Mucosa of descending colon (tissue), 3 donors: ENCODE measurements at regions not wholly inside any gene's neighbourhood (a gene's known extent, or its start where the extent isn't known, plus 50 kb on each side); places are given as distances from the start of the nearest gene placed in this dataset.

Source experiments
- ATAC-seq: fragments of 200-7000 bp; cut with Tn5 transposase; one replicate; pipeline ENCODE4 v1.9.1; 2020; ENCODE audit warnings: mild to moderate bottlenecking, moderate library complexity
- DNase-seq, 3 donors: peaks; one replicate each; pipeline ENCODE4 v3.0.0-alpha.2; 2020
- H3K36me3 ChIP-seq: fragments of 200-600 bp; one replicate; pipeline ENCODE4 v1.8.0; 2021; ENCODE audit warnings: low read depth, mild to moderate bottlenecking
- H3K4me1 ChIP-seq: fragments of 200-600 bp; one replicate; pipeline ENCODE4 v1.8.0; 2021; ENCODE audit warnings: low read depth, mild to moderate bottlenecking
- H3K4me3 ChIP-seq: fragments of 200-600 bp; one replicate; pipeline ENCODE4 v1.8.0; 2021; ENCODE audit warnings: mild to moderate bottlenecking
- H3K9me3 ChIP-seq: fragments of 200-600 bp; one replicate; pipeline ENCODE4 v1.8.0; 2021; ENCODE audit warnings: mild to moderate bottlenecking
- intact Hi-C, 2 donors: fragments of 100-400 bp; cut with DNase I in 1 of 2; cut with micrococcal nuclease in 1 of 2; formaldehyde crosslinking; loops; one replicate each; pipeline versions ENCODE4 v1.11.0 to v1.11.1; 2022; cut with DNase I, micrococcal nuclease
- TF ChIP-seq, protein P1 (sequence below): fragments of 200-600 bp; IDR thresholded peaks from one replicate; pipeline ENCODE4 v1.8.0; 2022; ENCODE audit warnings: antibody characterized with exemption, mild to moderate bottlenecking
- donor health status: DM: no; HTN: no; CAD: no; lungs with moderate emphysema.
- donor health status: DM: no; HTN: no; CAD: no.
- donor health status: DM: no; HTN: yes; CAD: no.

DNA sequence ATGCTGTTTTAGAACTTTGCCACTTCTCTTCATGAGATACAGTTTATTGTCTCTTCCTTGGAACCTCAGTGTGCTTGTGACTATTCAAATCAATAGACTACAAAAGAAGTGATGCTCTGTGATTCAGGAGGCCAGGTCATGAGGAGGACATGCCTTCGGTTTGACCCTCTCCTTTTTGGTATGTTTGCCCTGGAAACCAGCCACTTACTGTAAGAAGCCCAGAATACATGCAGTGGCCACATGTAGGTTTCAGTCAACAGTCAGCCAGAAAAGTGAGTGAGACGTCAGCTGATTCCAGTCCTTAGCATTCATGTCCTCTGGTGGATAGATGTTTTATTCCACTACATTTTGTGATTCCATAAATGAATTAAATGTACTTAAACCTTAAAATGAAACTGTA lies 328.7 kb downstream of the PCDH18 start:
- TF ChIP-seq, protein P1, sequence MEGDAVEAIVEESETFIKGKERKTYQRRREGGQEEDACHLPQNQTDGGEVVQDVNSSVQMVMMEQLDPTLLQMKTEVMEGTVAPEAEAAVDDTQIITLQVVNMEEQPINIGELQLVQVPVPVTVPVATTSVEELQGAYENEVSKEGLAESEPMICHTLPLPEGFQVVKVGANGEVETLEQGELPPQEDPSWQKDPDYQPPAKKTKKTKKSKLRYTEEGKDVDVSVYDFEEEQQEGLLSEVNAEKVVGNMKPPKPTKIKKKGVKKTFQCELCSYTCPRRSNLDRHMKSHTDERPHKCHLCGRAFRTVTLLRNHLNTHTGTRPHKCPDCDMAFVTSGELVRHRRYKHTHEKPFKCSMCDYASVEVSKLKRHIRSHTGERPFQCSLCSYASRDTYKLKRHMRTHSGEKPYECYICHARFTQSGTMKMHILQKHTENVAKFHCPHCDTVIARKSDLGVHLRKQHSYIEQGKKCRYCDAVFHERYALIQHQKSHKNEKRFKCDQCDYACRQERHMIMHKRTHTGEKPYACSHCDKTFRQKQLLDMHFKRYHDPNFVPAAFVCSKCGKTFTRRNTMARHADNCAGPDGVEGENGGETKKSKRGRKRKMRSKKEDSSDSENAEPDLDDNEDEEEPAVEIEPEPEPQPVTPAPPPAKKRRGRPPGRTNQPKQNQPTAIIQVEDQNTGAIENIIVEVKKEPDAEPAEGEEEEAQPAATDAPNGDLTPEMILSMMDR, result no peak
- ATAC-seq (no peak), DNase-seq (no peak)
- Histone ChIP-seq H3K9me3 (no peaks in the 10 kb centered on the region), H3K4me3 (no peak overlapping the region), H3K4me1 (no peaks in the 10 kb centered on the region), H3K36me3 (no peaks in the 10 kb centered on the region)
- intact Hi-C loops, result no loop called here

DNA sequence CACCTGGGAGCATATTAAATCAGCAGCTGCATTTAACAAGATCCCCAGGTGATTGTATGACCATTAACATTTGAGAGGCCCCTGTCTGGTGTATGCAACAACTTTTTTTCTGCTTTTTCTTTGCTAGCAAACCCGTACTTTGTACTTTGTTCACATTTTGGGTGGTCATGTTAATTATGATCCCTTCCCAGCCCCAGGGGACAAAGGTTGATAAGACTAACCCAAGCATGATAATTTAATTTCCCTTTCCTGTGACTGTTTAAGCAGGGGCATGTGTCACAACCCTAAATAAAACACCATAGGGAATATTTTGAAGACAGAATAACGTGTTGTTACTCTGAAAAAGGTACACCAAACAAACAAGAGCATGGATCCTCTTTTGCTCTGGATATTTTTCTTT lies 332.0 kb downstream of the PCDH18 start:
- no peaks in the 10 kb centered on the region for H3K9me3 ChIP-seq
- no peak for DNase-seq
- TF ChIP-seq, protein P1, result no peak
- H3K36me3 ChIP-seq, result no peaks in the 10 kb centered on the region
- no peaks in the 10 kb centered on the region for H3K4me1 ChIP-seq
- intact Hi-C loops, result no loop called here
- ATAC-seq, result no peak
- no peak overlapping the region for H3K4me3 ChIP-seq

DNA sequence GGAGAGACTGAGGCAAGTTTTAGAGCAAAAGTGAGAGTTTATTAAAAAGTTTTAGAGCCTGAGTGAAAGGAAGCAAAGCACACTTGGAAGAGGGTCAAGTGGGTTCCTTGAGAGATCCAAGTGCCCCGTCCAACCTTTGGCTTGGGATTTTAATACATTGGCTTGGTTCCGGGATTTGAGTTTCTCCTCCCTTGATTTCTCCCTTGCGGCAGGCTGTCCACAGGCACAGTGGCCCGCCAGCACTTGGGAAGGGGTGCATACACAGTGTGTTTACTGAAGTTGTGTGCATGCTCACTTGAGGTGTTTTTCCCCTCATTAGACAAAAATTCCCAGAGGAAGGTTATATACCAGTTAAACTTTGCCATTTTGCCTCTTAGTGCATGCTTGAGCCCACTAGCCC lies 333.5 kb downstream of the PCDH18 start:
- Histone ChIP-seq H3K36me3 (no peaks in the 10 kb centered on the region), H3K9me3 (no peaks in the 10 kb centered on the region), H3K4me1 (no peaks in the 10 kb centered on the region), H3K4me3 (no peak overlapping the region)
- TF ChIP-seq, protein P1, result no peak
- intact Hi-C loops, result no loop called here
- DNase-seq (no peak), ATAC-seq (no peak)

DNA sequence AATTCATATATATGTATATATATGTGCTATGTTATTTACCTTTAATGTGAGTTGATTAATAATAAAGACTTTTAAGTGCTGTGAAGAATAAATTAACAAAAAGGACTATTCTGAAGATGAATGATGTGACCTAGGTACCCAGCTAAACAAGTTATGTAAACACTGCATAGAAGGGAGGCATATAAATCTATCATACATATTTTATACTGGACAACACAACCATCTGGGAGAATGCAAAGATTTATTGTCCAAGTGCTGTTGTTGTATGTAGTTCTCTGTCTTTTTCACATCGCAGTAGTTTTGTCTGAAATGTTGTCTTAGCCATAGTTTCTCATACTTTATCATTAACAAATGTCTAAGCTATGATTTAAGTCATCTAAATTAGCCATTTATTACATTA lies 337.6 kb downstream of the PCDH18 start:
- Histone ChIP-seq H3K9me3 (no peaks in the 10 kb centered on the region), H3K4me1 (no peaks in the 10 kb centered on the region), H3K4me3 (no peak overlapping the region), H3K36me3 (no peaks in the 10 kb centered on the region)
- no peak for ATAC-seq
- TF ChIP-seq, protein P1, result no peak
- DNase-seq, result no peak
- intact Hi-C loops, result no loop called here

DNA sequence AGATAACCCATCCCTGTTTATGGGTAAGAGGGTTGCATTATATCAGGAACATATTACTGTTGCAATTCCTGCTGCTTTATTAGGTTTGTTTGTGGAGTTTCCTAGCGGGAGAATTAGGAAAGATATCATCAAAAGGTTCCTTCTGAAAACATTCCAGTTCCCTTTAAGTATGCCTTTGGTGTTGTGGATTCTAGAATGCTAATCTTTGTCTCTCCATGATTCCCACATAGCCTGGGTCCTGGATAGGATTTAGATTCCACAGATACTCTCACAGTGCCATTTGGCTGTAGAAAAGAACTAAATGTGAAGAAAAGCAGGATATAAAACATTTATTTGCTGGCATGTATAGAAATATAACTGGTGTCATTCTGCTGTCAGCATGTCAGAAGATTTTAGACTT lies 338.7 kb downstream of the PCDH18 start:
- Histone ChIP-seq H3K4me1 (no peaks in the 10 kb centered on the region), H3K9me3 (no peaks in the 10 kb centered on the region), H3K36me3 (no peaks in the 10 kb centered on the region), H3K4me3 (no peak overlapping the region)
- TF ChIP-seq, protein P1, result no peak
- ATAC-seq, result no peak
- intact Hi-C loops, result no loop called here
- DNase-seq, result no peak

DNA sequence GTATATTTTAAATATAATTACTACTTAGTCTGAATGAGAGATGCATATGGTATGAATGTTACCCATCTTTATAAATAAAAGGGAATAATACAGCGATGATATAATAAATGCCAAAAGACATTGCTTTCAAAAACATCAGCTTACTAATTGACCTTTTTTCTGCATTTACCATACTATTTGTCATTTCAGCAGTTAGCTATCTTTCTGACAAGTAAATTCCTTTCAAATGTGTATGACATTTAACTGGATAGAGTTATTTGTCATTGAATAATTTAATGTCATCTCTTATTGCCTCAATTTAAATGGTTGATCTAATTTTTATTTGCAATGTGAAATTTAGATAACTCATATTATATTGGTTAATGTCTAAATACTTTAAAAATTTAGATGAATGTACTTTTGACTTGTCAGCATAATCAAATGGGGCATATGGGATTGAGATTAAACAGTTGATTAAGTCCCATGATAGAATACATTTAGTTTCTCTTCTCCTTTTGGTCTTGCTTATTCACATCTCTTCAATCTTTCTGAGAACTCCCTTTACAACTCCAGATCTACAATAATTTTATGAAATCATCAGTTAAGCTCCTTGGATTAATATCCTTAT lies 350.9 kb downstream of the PCDH18 start:
- no peak for ATAC-seq
- no peak for DNase-seq
- no peaks in the 10 kb centered on the region for H3K36me3 ChIP-seq
- TF ChIP-seq, protein P1, result no peak
- intact Hi-C loops, result no loop called here
- no peak overlapping the region for H3K4me3 ChIP-seq
- no peaks in the 10 kb centered on the region for H3K4me1 ChIP-seq
- no peaks in the 10 kb centered on the region for H3K9me3 ChIP-seq
